ENCODE measurements at regions not wholly inside any gene's neighbourhood (a gene's known extent, or its start where the extent isn't known, plus 50 kb on each side); places are given as distances from the start of the nearest gene placed in this dataset.
A peak's percentile ranks its signal among the peaks of the same experiment; 100 is the strongest.

GRCh38 chr2:203814661-203815540 is 52.7 kb upstream of the CTLA4 start:
- intact Hi-C loops (cut with micrococcal nuclease; ENCODE audit: unreplicated experiment) = loop anchor here (10.0 kb wide), 2 partner anchors 160 to 360 kb away; no protein-coding TSS in a partner anchor
- DNase-seq (ENCODE audit: low read depth, low spot score) (peak; percentile 47), ATAC-seq (peak; percentile 93)
- TF ChIP-seq REST (IDR thresholded peaks at IDR 0.05; ENCODE audit: insufficient read depth in 1 of 2, low read depth in 2 of 2, low read length in 1 of 2) (no peak), TCF7L2 (IDR thresholded peaks at IDR 0.05; ENCODE audit: low read depth, low read length) (no peak), SIN3A (IDR thresholded peaks at IDR 0.05; ENCODE audit: borderline replicate concordance, insufficient read depth, low read depth, low read length) (no peak), CTCF (IDR thresholded peaks at IDR 0.05) (peak; percentile 79)
- Histone ChIP-seq H3K9me3 (ENCODE audit: control insufficient read depth, insufficient read depth, low read depth, low read length) (no peaks in the 10 kb centered on the region), H3K27ac (ENCODE audit: low read length) (no peak overlapping the region), H3K36me3 (ENCODE audit: control insufficient read depth, insufficient read depth, low read length) (no peaks in the 10 kb centered on the region), H3K4me1 (ENCODE audit: control insufficient read depth, insufficient read depth, low read length) (0 out of 2 replicates have a peak, but pooled peaks cover 2% of the 10 kb centered on the region), H3K27me3 (ENCODE audit: control insufficient read depth, insufficient read depth, low read length) (peaks cover 11% of the 10 kb centered on the region), H3K4me3 (ENCODE audit: low read depth in 2 of 2, low read length in 2 of 2) (no peak overlapping the region)
- BruUV-seq (replicated peaks) = no TSS peak
- in situ Hi-C loops (cut with HindIII; ENCODE audit: low pct_unique_long_range_greater_than_20kb, low sequenced_read_pairs) = no loop called here
- ChIA-PET POLR2A (no interaction called here), CTCF (interaction anchor here (0.6 to 1.1 kb wide), 4 partner anchors 43 to 361 kb away, joined by 3 to 7 read pairs (median 4); no protein-coding TSS in a partner anchor)

GRCh38 chr2:203815541-203815898 is 52.1 kb upstream of the CTLA4 start:
- H3K4me1 ChIP-seq (ENCODE audit: control insufficient read depth, insufficient read depth, low read length) = 0 out of 2 replicates have a peak, but pooled peaks cover 2% of the 10 kb centered on the region
- CTCF ChIA-PET = interaction anchor here (0.6 to 1.1 kb wide), 2 partner anchors 42 to 361 kb away, joined by 3 read pairs; no protein-coding TSS in a partner anchor

More at GRCh38 chr2:203815541-203815898, 52.1 kb upstream of the CTLA4 start:
- Histone ChIP-seq H3K27me3 (ENCODE audit: control insufficient read depth, insufficient read depth, low read length) (peaks cover 11% of the 10 kb centered on the region), H3K27ac (ENCODE audit: low read length) (no peak overlapping the region), H3K36me3 (ENCODE audit: control insufficient read depth, insufficient read depth, low read length) (no peaks in the 10 kb centered on the region), H3K9me3 (ENCODE audit: control insufficient read depth, insufficient read depth, low read depth, low read length) (no peaks in the 10 kb centered on the region), H3K4me3 (ENCODE audit: low read depth in 2 of 2, low read length in 2 of 2) (no peak overlapping the region)
- BruUV-seq (replicated peaks) = no TSS peak
- no peak for DNase-seq (ENCODE audit: low read depth, low spot score)
- no peak for ATAC-seq
- POLR2A ChIA-PET = no interaction called here
- in situ Hi-C loops (cut with HindIII; ENCODE audit: low pct_unique_long_range_greater_than_20kb, low sequenced_read_pairs) = no loop called here
- TF ChIP-seq CTCF (IDR thresholded peaks at IDR 0.05) (peak; percentile 47), REST (IDR thresholded peaks at IDR 0.05; ENCODE audit: insufficient read depth in 1 of 2, low read depth in 2 of 2, low read length in 1 of 2) (no peak)
- intact Hi-C loops (cut with micrococcal nuclease; ENCODE audit: unreplicated experiment) = loop anchor here (10.0 kb wide), 2 partner anchors 161 to 361 kb away; no protein-coding TSS in a partner anchor

All from Panc1 (cell line).